GM19043 (cell line): ENCODE measurements at regions not wholly inside any gene's neighbourhood (a gene's known extent, or its start where the extent isn't known, plus 50 kb on each side); places are given as distances from the start of the nearest gene placed in this dataset.
A peak's percentile ranks its signal among the peaks of the same experiment; 100 is the strongest.
"Not testable (repeated sequence)": the region's sequence is repeated elsewhere in the genome, so short reads cannot be mapped to it uniquely, and the experiment has no call there.

Experiments
- ATAC-seq: cut with Tn5 transposase; IDR thresholded peaks from one replicate; pipeline ENCODE4 v1.9.1; 2021; ENCODE audit warnings: low read depth; ENCODE audit not compliant: unreplicated experiment

- ATAC-seq: no peak
Observed at GRCh38 chr7:65254061-65254460, 119.6 kb upstream of the ZNF92 start.

DNA sequence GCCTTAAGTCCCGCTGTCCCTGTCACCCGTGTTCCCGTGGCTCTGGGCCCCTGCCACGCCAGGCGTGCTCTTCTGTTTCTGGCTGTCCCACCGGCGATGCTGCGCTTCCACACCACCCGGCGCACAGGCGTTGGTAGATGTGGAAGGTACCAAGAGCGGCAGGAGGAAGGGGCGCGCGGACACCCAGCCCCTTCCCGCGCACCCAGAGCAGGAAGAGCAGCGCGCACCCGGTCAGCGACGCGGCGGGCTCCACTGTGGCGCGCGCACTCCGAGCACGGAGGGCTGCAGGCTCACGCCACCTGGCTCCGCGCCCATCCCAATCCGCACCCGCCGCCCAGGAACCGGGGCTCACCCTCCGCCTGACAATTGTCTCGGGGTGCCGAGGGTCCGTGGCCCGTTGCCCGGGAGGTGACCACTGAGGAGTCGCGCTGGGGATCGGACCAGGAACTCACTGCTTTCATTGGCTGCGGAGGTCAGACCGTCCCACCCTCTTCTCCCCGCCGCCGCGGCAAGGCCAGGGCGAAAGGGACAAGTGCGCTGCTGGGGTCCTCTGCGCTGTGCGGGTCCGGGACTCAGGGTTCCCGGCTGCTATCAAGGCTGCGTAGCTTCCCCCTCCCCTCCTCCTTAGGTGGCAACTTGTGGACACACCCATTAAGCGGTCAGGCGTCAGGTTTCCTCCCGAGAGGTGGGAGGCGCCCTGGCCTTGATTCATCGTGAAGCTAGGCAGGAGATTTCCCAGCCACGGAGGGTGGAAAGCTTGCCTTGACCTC, 121.6 kb upstream of the ZNF92 start:
- no peak for ATAC-seq

DNA sequence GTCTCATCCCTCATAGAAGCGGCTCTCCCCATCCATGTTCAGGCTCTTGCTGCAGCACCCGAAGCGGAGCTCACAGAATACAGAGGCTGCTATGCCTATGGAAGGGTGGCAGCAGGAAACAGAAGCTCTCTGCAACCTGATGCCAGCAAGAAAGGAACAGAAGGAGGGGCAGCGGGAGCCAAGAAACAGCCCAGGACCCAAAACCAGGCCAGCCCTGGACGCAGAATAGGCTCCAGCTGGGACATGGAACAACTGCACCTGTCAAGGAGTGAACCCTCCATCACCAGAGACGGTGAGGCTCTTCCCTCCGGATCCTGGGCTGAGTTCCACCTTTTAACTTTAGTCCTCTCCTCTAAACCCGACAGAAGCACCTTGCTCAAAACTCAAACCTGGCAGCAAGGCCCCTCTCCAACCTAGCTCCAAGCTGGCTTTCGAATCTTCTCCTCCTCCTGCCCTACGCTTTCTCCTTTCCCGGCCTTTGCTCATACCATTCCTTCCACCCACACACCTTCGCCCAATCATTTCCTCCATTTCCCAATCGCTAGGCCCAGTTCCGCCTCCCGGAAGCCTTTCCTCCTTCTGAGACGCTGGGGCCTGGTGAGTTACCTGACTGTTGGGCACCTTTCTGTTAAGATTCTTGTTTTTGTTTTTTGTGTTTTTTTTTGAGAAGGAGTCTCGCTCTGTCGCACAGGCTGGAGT, 122.8 kb upstream of the ZNF92 start:
- ATAC-seq: no peak

GRCh38 chr7:65250216-65250615, 123.4 kb upstream of the ZNF92 start:
- no peak for ATAC-seq

GRCh38 chr7:65247491-65247890, 126.2 kb upstream of the ZNF92 start:
- ATAC-seq: no peak

GRCh38 chr7:65239707-65240352, 133.8 kb upstream of the ZNF92 start:
- no peak for ATAC-seq

DNA sequence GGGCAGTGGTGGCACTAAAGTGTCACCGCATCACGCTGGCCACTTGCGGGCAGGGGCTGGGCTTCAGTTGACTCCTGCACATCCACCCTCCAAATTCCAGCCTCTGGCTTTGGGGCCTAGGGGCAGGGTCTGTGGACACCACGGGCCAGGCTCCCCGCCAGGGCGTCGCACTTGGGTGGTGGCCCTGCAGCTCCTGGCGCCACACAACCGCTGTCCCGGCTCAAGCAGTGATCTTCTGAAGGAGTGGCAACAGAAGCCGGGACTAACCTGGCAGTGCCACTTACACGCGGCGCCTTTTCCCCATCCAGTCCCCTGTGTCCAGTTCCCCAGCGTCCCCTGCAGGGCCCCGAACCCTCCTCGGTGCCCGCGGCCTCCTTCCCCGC, 134.3 kb upstream of the ZNF92 start:
- no peak for ATAC-seq

GRCh38 chr7:65238785-65239184, 134.9 kb upstream of the ZNF92 start:
- ATAC-seq: no peak

GRCh38 chr7:65235586-65235985, 138.1 kb upstream of the ZNF92 start:
- ATAC-seq: no peak

- ATAC-seq: no peak
Observed at GRCh38 chr7:65233409-65234034, 140.1 kb upstream of the ZNF92 start.

- no peak for ATAC-seq
Observed at GRCh38 chr7:65230231-65230630, 143.4 kb upstream of the ZNF92 start.

DNA sequence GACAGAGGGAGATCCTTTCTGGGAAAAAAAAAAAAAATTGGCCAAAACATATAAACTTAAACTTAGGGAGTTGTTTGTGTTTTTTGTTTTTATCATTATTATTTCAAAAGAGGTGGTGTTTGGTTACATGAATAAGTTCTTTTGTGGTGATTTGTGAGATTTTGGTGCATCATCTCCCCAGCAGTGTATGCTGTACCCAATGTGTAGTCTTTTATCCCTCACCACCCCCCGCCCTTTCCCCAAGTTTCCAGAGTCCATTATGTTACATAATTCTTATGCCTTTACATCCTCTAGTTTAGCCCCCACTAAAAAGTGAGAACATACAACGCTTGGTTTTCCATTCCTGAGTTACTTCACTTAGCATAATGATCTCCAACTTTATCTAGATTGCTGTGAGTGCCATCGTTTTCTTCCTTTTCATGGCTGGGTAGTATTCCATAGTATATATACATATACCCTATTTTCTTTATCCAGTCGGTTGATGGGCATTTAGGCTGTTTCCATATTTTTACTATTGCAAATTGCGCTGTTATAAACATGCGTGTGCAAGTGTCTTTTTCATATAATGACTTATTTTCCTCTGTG, 148.1 kb upstream of the ZNF92 start:
- no peak for ATAC-seq

DNA sequence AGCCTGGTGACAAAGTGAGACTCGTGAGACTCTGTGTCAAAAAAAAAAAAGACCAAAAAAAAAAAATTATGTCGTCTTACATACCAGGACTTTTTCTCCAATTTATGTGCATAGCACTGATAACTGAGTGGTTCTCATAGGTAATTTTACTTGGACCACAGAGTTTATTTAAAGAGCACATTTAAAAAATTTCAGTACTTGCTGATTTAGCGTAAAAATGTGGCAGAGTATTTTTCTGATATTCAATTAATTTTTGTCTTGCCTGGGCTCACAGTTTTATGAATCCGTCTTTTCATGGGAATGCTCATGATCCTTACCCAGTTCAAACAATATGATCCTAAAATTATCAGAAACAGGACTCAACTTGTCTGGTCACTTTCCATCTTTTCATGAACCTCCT, 151.0 kb upstream of the ZNF92 start:
- no peak for ATAC-seq

DNA sequence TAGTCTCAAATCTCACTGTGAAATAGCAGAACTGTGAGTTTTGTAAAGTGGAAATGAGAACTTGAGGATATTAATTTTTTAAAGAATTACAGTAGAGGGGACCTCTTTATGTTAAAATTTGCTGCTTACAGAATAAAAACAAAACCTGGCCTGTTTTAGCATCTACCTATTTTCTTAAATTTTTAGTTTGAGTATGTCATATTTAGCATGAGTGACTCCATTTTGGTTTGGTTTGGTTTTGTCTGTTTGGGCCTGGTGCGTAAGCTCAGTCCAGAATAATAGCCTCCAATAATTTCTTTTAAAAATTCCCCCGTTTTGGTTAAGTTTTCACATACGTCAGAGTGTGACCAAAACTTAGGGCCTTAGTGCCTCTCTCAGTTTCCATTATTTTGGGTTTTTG, 152.0 kb upstream of the ZNF92 start:
- no peak for ATAC-seq

- no peak for ATAC-seq
Observed at GRCh38 chr7:65219623-65220022, 154.0 kb upstream of the ZNF92 start.

GRCh38 chr7:65216469-65216868, 157.2 kb upstream of the ZNF92 start:
- peak; percentile 89 for ATAC-seq

DNA sequence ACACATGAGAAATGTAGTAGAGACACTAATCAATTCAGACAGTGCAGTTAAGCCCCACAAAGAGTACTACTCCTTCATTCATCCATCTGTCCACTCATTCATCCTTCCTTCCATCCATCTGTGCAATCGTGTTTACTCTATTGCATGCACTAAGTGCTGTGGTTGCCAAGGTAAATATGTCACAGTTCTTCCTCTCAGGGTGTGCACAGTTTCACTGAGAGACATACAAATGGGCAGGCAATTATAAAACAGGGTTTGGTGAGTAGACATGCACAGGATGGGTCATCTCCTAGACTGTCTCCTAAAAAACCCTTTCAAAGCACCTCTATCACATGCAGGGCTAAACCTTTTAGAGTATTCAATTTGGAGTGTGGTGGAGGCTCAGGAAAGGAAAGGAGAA, 160.4 kb upstream of the ZNF92 start:
- ATAC-seq: not testable (repeated sequence)

- not testable (repeated sequence) for ATAC-seq
Observed at GRCh38 chr7:65199221-65199620, 174.4 kb upstream of the ZNF92 start.

GRCh38 chr7:65193334-65194058, 180.2 kb upstream of the ZNF92 start:
- not testable (repeated sequence) for ATAC-seq

- ATAC-seq: not testable (repeated sequence)
Observed at GRCh38 chr7:65177041-65177440, 170.6 kb upstream of the ERV3-1 start.
